ENCODE measurements at regions not wholly inside any gene's neighbourhood (a gene's known extent, or its start where the extent isn't known, plus 50 kb on each side); places are given as distances from the start of the nearest gene placed in this dataset.

DNA sequence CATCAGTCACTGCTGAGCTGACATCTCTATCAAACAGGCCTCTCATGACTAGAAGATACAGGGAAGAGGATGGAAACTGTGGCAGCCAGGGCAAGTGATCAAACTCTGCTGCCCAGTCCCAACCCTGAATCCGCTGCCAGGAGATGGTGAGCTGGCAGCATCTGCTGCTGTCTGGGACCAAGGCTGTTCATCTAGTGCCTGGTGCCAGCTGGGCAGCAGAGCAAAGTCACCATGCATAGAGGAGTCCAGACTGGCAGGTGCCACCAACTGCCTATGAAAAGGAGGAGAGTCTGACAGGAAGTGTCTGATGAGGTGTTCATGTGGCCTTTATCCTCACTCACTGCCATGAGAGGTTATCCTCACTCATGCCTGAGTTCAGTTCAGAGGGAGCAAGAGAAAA is 518.9 kb downstream of the MID1IP1 start:
- TF ChIP-seq, protein P1, sequence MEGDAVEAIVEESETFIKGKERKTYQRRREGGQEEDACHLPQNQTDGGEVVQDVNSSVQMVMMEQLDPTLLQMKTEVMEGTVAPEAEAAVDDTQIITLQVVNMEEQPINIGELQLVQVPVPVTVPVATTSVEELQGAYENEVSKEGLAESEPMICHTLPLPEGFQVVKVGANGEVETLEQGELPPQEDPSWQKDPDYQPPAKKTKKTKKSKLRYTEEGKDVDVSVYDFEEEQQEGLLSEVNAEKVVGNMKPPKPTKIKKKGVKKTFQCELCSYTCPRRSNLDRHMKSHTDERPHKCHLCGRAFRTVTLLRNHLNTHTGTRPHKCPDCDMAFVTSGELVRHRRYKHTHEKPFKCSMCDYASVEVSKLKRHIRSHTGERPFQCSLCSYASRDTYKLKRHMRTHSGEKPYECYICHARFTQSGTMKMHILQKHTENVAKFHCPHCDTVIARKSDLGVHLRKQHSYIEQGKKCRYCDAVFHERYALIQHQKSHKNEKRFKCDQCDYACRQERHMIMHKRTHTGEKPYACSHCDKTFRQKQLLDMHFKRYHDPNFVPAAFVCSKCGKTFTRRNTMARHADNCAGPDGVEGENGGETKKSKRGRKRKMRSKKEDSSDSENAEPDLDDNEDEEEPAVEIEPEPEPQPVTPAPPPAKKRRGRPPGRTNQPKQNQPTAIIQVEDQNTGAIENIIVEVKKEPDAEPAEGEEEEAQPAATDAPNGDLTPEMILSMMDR (conservative IDR thresholded peaks at IDR 0.05; ENCODE audit: low read depth, low read length) = no peak
- TF ChIP-seq POLR2A (IDR thresholded peaks at IDR 0.05; ENCODE audit: low read depth, low read length) (no peak), MAZ (IDR thresholded peaks at IDR 0.05; ENCODE audit: borderline replicate concordance, low read depth, low read length) (no peak), FOS (IDR thresholded peaks at IDR 0.05; ENCODE audit: low read depth, low read length) (no peak), RFX5 (IDR thresholded peaks at IDR 0.05; ENCODE audit: low read depth, low read length) (no peak), SMC3 (IDR thresholded peaks at IDR 0.05; ENCODE audit: low read depth, low read length) (no peak), RCOR1 (IDR thresholded peaks at IDR 0.05; ENCODE audit: insufficient replicate concordance, low read length) (no peak), MAFK (IDR thresholded peaks at IDR 0.05; ENCODE audit: low read depth, low read length) (no peak), BHLHE40 (IDR thresholded peaks at IDR 0.05; ENCODE audit: low read depth, low read length) (no peak)
- TF ChIP-seq, protein P2, sequence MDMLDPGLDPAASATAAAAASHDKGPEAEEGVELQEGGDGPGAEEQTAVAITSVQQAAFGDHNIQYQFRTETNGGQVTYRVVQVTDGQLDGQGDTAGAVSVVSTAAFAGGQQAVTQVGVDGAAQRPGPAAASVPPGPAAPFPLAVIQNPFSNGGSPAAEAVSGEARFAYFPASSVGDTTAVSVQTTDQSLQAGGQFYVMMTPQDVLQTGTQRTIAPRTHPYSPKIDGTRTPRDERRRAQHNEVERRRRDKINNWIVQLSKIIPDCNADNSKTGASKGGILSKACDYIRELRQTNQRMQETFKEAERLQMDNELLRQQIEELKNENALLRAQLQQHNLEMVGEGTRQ (IDR thresholded peaks at IDR 0.05; ENCODE audit: low read depth, low read length) = no peak

Measured in IMR-90 (cell line).